ENCODE measurements at regions not wholly inside any gene's neighbourhood (a gene's known extent, or its start where the extent isn't known, plus 50 kb on each side); places are given as distances from the start of the nearest gene placed in this dataset.
"Not testable (repeated sequence)": the region's sequence is repeated elsewhere in the genome, so short reads cannot be mapped to it uniquely, and the experiment has no call there.

- DNase-seq (ENCODE audit: low spot score): no peak
Observed at GRCh38 chr7:79778786-79779770, 325.6 kb upstream of the MAGI2 start.

GRCh38 chr7:79775911-79776310 lies 322.4 kb upstream of the MAGI2 start:
- DNase-seq (ENCODE audit: low spot score): no peak

GRCh38 chr7:79774150-79774549 lies 320.7 kb upstream of the MAGI2 start:
- no peak for DNase-seq (ENCODE audit: low spot score)

- no peak for DNase-seq (ENCODE audit: low spot score)
Observed at GRCh38 chr7:79770970-79771369, 317.5 kb upstream of the MAGI2 start.

GRCh38 chr7:79770063-79770462 lies 316.6 kb upstream of the MAGI2 start:
- DNase-seq (ENCODE audit: low spot score): no peak

GRCh38 chr7:79767876-79768560 lies 314.6 kb upstream of the MAGI2 start:
- DNase-seq (ENCODE audit: low spot score): not testable (repeated sequence)

GRCh38 chr7:79767192-79767591 lies 313.7 kb upstream of the MAGI2 start:
- not testable (repeated sequence) for DNase-seq (ENCODE audit: low spot score)

- DNase-seq (ENCODE audit: low spot score): no peak
Observed at GRCh38 chr7:79761876-79762429, 308.5 kb upstream of the MAGI2 start.

- not testable (repeated sequence) for DNase-seq (ENCODE audit: low spot score)
Observed at GRCh38 chr7:79750941-79751340, 297.5 kb upstream of the MAGI2 start.

- DNase-seq (ENCODE audit: low spot score): no peak
Observed at GRCh38 chr7:79749856-79750255, 296.4 kb upstream of the MAGI2 start.

- DNase-seq (ENCODE audit: low spot score): no peak
Observed at GRCh38 chr7:79741684-79742083, 288.2 kb upstream of the MAGI2 start.

- DNase-seq (ENCODE audit: low spot score): no peak
Observed at GRCh38 chr7:79740076-79740475, 286.6 kb upstream of the MAGI2 start.

GRCh38 chr7:79739036-79739709 lies 285.7 kb upstream of the MAGI2 start:
- DNase-seq (ENCODE audit: low spot score): not testable (repeated sequence)

- DNase-seq (ENCODE audit: low spot score): no peak
Observed at GRCh38 chr7:79736418-79736817, 283.0 kb upstream of the MAGI2 start.

- no peak for DNase-seq (ENCODE audit: low spot score)
Observed at GRCh38 chr7:79735012-79735411, 281.5 kb upstream of the MAGI2 start.

GRCh38 chr7:79734181-79734580 lies 280.7 kb upstream of the MAGI2 start:
- DNase-seq (ENCODE audit: low spot score): no peak

GRCh38 chr7:79732535-79732934 lies 279.1 kb upstream of the MAGI2 start:
- DNase-seq (ENCODE audit: low spot score): no peak

GRCh38 chr7:79730971-79731370 lies 277.5 kb upstream of the MAGI2 start:
- DNase-seq (ENCODE audit: low spot score): no peak

GRCh38 chr7:79723833-79724618 lies 270.6 kb upstream of the MAGI2 start:
- no peak for DNase-seq (ENCODE audit: low spot score)

- no peak for DNase-seq (ENCODE audit: low spot score)
Observed at GRCh38 chr7:79722217-79722616, 268.8 kb upstream of the MAGI2 start.

- DNase-seq (ENCODE audit: low spot score): no peak
Observed at GRCh38 chr7:79719216-79719615, 265.7 kb upstream of the MAGI2 start.

Data from activated CD4-positive, alpha-beta T cell treated with anti-CD3 and anti-CD28 coated beads, Interleukin-2, Interleukin-4, amounts not matched to agents 100 ng/mL and 50 ng/mL, durations not matched to agents 16 hours and 8 hours (primary cell).